ENCODE measurements at regions not wholly inside any gene's neighbourhood (a gene's known extent, or its start where the extent isn't known, plus 50 kb on each side); places are given as distances from the start of the nearest gene placed in this dataset.

GRCh38 chr5:143572671-143573070, 169.2 kb upstream of the NR3C1 start (continued):
- TF ChIP-seq CHD7 (IDR thresholded peaks at IDR 0.05; ENCODE audit: insufficient replicate concordance, low read length) (no peak), EP300 (IDR thresholded peaks at IDR 0.05; ENCODE audit: borderline replicate concordance in 1 of 2, low read depth in 2 of 2, low read length in 2 of 2) (no peak), ZNF274 (IDR thresholded peaks at IDR 0.05; ENCODE audit: borderline replicate concordance, extremely low read depth, low read length) (no peak), GTF2F1 (IDR thresholded peaks at IDR 0.05; ENCODE audit: borderline replicate concordance, low read depth, low read length) (no peak), TBP (IDR thresholded peaks at IDR 0.05; ENCODE audit: low read depth, low read length) (no peak), BACH1 (IDR thresholded peaks at IDR 0.05; ENCODE audit: low read length) (no peak), EGR1 (IDR thresholded peaks at IDR 0.05; ENCODE audit: borderline replicate concordance, low read depth, low read length) (no peak), EZH2 (IDR thresholded peaks at IDR 0.05; ENCODE audit: low read depth, low read length, severe bottlenecking) (no peak), JUND (IDR thresholded peaks at IDR 0.05; ENCODE audit: low read length) (no peak), SIX5 (IDR thresholded peaks at IDR 0.05; ENCODE audit: low read depth, low read length) (no peak), YY1 (IDR thresholded peaks at IDR 0.05; ENCODE audit: low read depth, low read length) (no peak), CEBPB (IDR thresholded peaks at IDR 0.05; ENCODE audit: low read depth, low read length) (no peak)
